ENCODE measurements at regions not wholly inside any gene's neighbourhood (a gene's known extent, or its start where the extent isn't known, plus 50 kb on each side); places are given as distances from the start of the nearest gene placed in this dataset.
A peak's percentile ranks its signal among the peaks of the same experiment; 100 is the strongest.
"Not testable (repeated sequence)": the region's sequence is repeated elsewhere in the genome, so short reads cannot be mapped to it uniquely, and the experiment has no call there.

DNA sequence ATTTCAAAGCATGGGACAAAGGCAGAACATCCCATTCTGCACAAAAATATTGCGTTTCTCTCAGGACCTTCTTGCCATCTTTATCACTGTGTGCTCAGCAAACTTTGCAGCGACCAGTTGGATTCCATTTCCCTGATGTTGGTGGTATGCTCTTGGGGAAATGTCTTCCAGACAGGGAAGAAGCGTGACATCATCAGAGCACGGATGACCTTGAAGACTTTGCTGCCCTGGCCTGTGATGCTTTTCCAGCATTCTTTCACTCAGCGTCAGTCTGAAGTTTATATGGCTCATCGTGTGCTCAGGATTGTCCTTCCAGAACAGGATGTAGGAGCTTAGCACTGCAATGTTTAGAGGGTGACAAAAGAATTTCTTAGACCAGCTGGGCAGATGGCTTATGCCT, 131.4 kb upstream of the F3 start:
- Histone ChIP-seq H3K27ac (ENCODE audit: low read depth, low read length) (no peak overlapping the region), H3K27me3 (ENCODE audit: control insufficient read depth, insufficient read depth, low read length) (no peaks in the 10 kb centered on the region), H3K36me3 (ENCODE audit: control insufficient read depth, insufficient read depth, low read length) (no peaks in the 10 kb centered on the region), H3K9me3 (ENCODE audit: control insufficient read depth, insufficient read depth, low read length) (no peaks in the 10 kb centered on the region), H3K9ac (ENCODE audit: low read depth, low read length) (no peak overlapping the region), H3K4me1 (ENCODE audit: control insufficient read depth, insufficient read depth, low read length) (peaks cover 18% of the 10 kb centered on the region), H3K4me3 (ENCODE audit: low read depth, low read length) (no peak overlapping the region)

DNA sequence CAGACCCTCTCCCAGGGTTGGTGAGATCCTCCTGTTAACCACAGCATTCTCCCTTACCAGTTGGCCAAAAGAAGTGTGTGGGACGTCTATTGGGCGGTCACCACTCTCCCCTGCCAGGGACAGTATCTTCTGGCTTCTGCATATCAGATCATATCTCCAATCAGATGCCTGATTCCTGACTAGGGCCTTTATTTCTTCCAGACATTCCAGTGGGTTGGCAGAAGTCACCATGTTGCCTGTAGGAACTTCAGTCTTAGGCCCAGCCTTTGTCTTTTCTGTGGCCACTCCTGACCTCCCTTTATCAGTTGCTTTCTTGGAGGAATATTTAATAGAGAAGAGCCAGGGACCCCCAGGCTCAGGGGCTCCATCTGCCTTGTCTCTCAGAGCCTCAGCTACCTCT, 130.4 kb upstream of the F3 start:
- Histone ChIP-seq H3K4me3 (ENCODE audit: low read depth, low read length) (no peak overlapping the region), H3K9me3 (ENCODE audit: control insufficient read depth, insufficient read depth, low read length) (no peaks in the 10 kb centered on the region), H3K27me3 (ENCODE audit: control insufficient read depth, insufficient read depth, low read length) (no peaks in the 10 kb centered on the region), H3K27ac (ENCODE audit: low read depth, low read length) (no peak overlapping the region), H3K36me3 (ENCODE audit: control insufficient read depth, insufficient read depth, low read length) (no peaks in the 10 kb centered on the region), H3K9ac (ENCODE audit: low read depth, low read length) (no peak overlapping the region), H3K4me1 (ENCODE audit: control insufficient read depth, insufficient read depth, low read length) (peaks cover 27% of the 10 kb centered on the region)

DNA sequence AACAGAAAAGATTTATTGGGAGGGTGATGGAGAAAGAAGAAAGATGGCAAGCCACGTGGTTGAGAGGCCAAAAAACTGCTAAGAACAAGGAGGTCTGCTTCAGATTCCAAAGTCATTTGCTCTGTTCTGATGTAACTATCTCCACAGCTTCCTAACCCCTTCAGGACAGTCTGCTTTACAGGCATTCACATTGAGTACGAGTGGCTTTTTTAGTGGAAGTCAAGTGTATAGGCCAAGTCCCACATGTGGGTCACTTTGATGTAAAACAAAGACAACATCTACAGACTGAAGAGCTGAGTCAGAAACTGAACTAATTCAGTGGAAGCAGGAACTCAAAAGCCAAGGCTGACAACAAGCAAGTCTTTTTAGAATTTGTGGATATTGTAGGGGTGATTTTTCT, 128.7 kb upstream of the F3 start:
- Histone ChIP-seq H3K27me3 (ENCODE audit: control insufficient read depth, insufficient read depth, low read length) (no peaks in the 10 kb centered on the region), H3K4me3 (ENCODE audit: low read depth, low read length) (no peak overlapping the region), H3K27ac (ENCODE audit: low read depth, low read length) (no peak overlapping the region), H3K4me1 (ENCODE audit: control insufficient read depth, insufficient read depth, low read length) (peaks cover 39% of the 10 kb centered on the region), H3K36me3 (ENCODE audit: control insufficient read depth, insufficient read depth, low read length) (no peaks in the 10 kb centered on the region), H3K9ac (ENCODE audit: low read depth, low read length) (no peak overlapping the region), H3K9me3 (ENCODE audit: control insufficient read depth, insufficient read depth, low read length) (no peaks in the 10 kb centered on the region)

GRCh38 chr1:94669198-94669597, 127.6 kb upstream of the F3 start:
- H3K36me3 ChIP-seq (ENCODE audit: control insufficient read depth, insufficient read depth, low read length), result 0 out of 2 replicates have a peak, but pooled peaks cover 3% of the 10 kb centered on the region
- peaks cover 10% of the 10 kb centered on the region for H3K9me3 ChIP-seq (ENCODE audit: control insufficient read depth, insufficient read depth, low read length)
- peaks cover 39% of the 10 kb centered on the region for H3K4me1 ChIP-seq (ENCODE audit: control insufficient read depth, insufficient read depth, low read length)
- H3K9ac ChIP-seq (ENCODE audit: low read depth, low read length), result no peak overlapping the region
- peak overlapping the region; percentile 46 for H3K27ac ChIP-seq (ENCODE audit: low read depth, low read length)
- H3K27me3 ChIP-seq (ENCODE audit: control insufficient read depth, insufficient read depth, low read length), result no peaks in the 10 kb centered on the region
- no peak overlapping the region for H3K4me3 ChIP-seq (ENCODE audit: low read depth, low read length)

DNA sequence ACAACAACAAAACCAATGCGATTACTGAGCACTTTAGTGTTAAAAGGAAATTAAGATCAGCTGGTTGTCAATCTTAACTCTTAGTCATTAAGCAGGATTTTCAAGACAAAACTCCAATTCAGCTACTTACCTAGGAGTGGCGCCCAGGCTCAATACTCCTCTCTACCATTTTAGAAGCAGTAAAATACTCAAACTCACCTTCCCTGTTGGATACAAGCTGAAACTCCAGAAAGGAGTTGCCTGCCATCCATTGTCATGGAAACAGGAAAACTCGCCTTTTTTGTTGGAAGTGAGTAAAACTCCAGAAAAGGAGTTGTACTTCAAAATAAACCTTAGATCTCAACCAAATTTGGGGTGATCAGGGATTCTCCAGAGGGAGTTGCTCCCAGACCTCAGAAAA, 127.0 kb upstream of the F3 start:
- Histone ChIP-seq H3K27me3 (ENCODE audit: control insufficient read depth, insufficient read depth, low read length) (no peaks in the 10 kb centered on the region), H3K4me3 (ENCODE audit: low read depth, low read length) (no peak overlapping the region), H3K36me3 (ENCODE audit: control insufficient read depth, insufficient read depth, low read length) (0 out of 2 replicates have a peak, but pooled peaks cover 3% of the 10 kb centered on the region), H3K9me3 (ENCODE audit: control insufficient read depth, insufficient read depth, low read length) (peaks cover 14% of the 10 kb centered on the region), H3K4me1 (ENCODE audit: control insufficient read depth, insufficient read depth, low read length) (peaks cover 39% of the 10 kb centered on the region), H3K9ac (ENCODE audit: low read depth, low read length) (no peak overlapping the region), H3K27ac (ENCODE audit: low read depth, low read length) (peak overlapping the region; percentile 46)

DNA sequence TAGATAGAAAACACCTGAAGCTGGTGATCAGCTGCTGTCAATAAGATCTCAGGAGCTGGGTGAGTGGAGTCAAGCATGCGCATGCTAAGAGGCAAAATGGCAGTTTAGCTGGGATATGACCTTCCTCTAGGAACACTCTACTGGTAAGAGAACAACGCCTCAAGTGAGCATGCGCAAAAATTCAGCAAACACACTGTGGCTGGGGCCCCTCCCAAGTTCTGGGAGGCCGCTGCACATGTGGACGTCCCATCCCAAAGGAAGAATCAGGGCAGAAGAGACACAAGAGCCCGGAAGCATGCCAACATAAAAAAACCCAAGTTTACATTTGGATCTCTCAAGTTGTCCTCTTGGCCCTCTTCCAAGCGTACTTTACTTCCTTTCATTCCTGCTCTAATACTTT, 126.3 kb upstream of the F3 start:
- no peaks in the 10 kb centered on the region for H3K27me3 ChIP-seq (ENCODE audit: control insufficient read depth, insufficient read depth, low read length)
- 0 out of 2 replicates have a peak, but pooled peaks cover 3% of the 10 kb centered on the region for H3K36me3 ChIP-seq (ENCODE audit: control insufficient read depth, insufficient read depth, low read length)
- peaks cover 42% of the 10 kb centered on the region for H3K4me1 ChIP-seq (ENCODE audit: control insufficient read depth, insufficient read depth, low read length)
- H3K4me3 ChIP-seq (ENCODE audit: low read depth, low read length), result no peak overlapping the region
- peaks cover 14% of the 10 kb centered on the region for H3K9me3 ChIP-seq (ENCODE audit: control insufficient read depth, insufficient read depth, low read length)
- peak overlapping the region; percentile 86 for H3K27ac ChIP-seq (ENCODE audit: low read depth, low read length)
- no peak overlapping the region for H3K9ac ChIP-seq (ENCODE audit: low read depth, low read length)

GRCh38 chr1:94666797-94667196, 125.2 kb upstream of the F3 start:
- no peaks in the 10 kb centered on the region for H3K27me3 ChIP-seq (ENCODE audit: control insufficient read depth, insufficient read depth, low read length)
- H3K27ac ChIP-seq (ENCODE audit: low read depth, low read length), result peak overlapping the region; percentile 86
- H3K36me3 ChIP-seq (ENCODE audit: control insufficient read depth, insufficient read depth, low read length), result 0 out of 2 replicates have a peak, but pooled peaks cover 3% of the 10 kb centered on the region
- no peak overlapping the region for H3K9ac ChIP-seq (ENCODE audit: low read depth, low read length)
- H3K4me1 ChIP-seq (ENCODE audit: control insufficient read depth, insufficient read depth, low read length), result peaks cover 52% of the 10 kb centered on the region
- peaks cover 14% of the 10 kb centered on the region for H3K9me3 ChIP-seq (ENCODE audit: control insufficient read depth, insufficient read depth, low read length)
- H3K4me3 ChIP-seq (ENCODE audit: low read depth, low read length), result no peak overlapping the region

DNA sequence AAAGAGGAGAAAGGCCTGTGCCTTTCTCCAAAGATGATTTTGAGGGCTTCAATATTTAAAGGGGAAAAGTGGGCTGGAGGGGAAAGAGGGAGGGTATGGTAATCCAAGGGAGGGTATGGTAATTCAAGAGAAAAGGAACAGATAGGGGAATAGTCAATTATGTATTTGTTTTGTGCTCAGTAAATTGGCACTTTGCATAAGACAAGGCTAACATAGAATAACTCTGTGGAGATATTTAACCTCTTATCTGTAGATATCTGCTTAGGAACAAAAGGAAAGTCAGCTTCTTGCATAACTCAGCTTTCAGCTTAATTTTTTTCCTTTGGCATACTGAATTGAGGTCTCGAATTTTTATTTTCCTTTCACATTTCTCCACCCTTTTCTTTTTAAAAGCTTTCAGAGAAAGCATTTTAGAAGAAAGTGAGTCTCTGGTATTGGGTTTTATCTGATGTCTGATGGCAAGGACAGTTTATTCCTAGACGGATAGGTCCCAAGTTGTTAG, 119.9 kb upstream of the F3 start:
- Histone ChIP-seq H3K36me3 (ENCODE audit: control insufficient read depth, insufficient read depth, low read length) (0 out of 2 replicates have a peak, but pooled peaks cover 3% of the 10 kb centered on the region), H3K4me1 (ENCODE audit: control insufficient read depth, insufficient read depth, low read length) (peaks cover 56% of the 10 kb centered on the region), H3K9ac (ENCODE audit: low read depth, low read length) (peak overlapping the region; percentile 46; the same call in 1 of the 2 replicates), H3K27ac (ENCODE audit: low read depth, low read length) (peak overlapping the region; percentile 96), H3K4me3 (ENCODE audit: low read depth, low read length) (peak overlapping the region; percentile 18; the same call in 1 of the 2 replicates), H3K9me3 (ENCODE audit: control insufficient read depth, insufficient read depth, low read length) (peaks cover 14% of the 10 kb centered on the region), H3K27me3 (ENCODE audit: control insufficient read depth, insufficient read depth, low read length) (no peaks in the 10 kb centered on the region)

DNA sequence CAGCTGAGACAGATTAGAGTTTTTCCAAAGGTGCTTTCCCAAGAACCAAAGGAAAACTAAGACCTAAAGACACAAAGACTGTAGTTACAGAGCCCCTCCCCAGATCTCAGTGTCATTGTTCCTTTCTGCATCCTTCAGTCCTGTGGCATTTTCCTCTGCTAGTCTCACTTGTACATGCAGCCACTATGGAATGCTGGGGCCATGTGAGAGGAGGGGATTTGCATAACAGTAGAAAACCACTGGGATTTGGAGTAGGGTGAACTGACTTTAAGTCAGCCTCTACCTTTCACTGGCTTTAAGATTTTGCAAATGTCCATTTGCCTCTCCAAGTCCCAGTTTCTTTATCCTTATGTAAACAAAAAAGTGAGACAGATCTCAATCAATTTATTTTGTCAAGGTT, 119.4 kb upstream of the F3 start:
- peaks cover 51% of the 10 kb centered on the region for H3K4me1 ChIP-seq (ENCODE audit: control insufficient read depth, insufficient read depth, low read length)
- H3K27ac ChIP-seq (ENCODE audit: low read depth, low read length), result peak overlapping the region; percentile 96
- H3K27me3 ChIP-seq (ENCODE audit: control insufficient read depth, insufficient read depth, low read length), result no peaks in the 10 kb centered on the region
- peak overlapping the region; percentile 18; the same call in 1 of the 2 replicates for H3K4me3 ChIP-seq (ENCODE audit: low read depth, low read length)
- 0 out of 2 replicates have a peak, but pooled peaks cover 3% of the 10 kb centered on the region for H3K36me3 ChIP-seq (ENCODE audit: control insufficient read depth, insufficient read depth, low read length)
- H3K9ac ChIP-seq (ENCODE audit: low read depth, low read length), result peak overlapping the region; percentile 46
- H3K9me3 ChIP-seq (ENCODE audit: control insufficient read depth, insufficient read depth, low read length), result peaks cover 14% of the 10 kb centered on the region

GRCh38 chr1:94660258-94660657, 118.7 kb upstream of the F3 start:
- Histone ChIP-seq H3K27ac (ENCODE audit: low read depth, low read length) (peak overlapping the region; percentile 96), H3K9ac (ENCODE audit: low read depth, low read length) (peak overlapping the region; percentile 46)

DNA sequence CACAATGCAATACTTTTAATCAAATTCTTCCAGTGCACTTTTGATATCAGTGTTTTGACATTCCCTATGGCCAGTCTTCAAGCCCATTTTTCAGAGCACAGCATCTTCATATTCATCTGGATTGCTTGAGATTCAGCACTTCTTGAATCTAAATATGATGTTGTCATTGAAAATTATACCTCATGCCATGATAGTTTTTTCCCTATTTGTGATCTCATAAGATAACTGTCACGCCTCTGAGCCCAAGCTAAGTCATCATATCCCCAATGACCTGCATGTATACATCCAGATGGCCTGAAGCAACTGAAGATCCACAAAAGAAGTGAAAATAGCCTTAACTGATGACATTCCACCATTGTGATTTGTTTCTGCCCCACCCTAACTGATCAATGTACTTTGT, 117.6 kb upstream of the F3 start:
- not testable (repeated sequence) for H3K9me3 ChIP-seq (ENCODE audit: control insufficient read depth, insufficient read depth, low read length); H3K4me3 ChIP-seq (ENCODE audit: low read depth, low read length); H3K27ac ChIP-seq (ENCODE audit: low read depth, low read length); H3K36me3 ChIP-seq (ENCODE audit: control insufficient read depth, insufficient read depth, low read length); H3K9ac ChIP-seq (ENCODE audit: low read depth, low read length); H3K27me3 ChIP-seq (ENCODE audit: control insufficient read depth, insufficient read depth, low read length)
- peaks cover 47% of the 10 kb centered on the region for H3K4me1 ChIP-seq (ENCODE audit: control insufficient read depth, insufficient read depth, low read length)

More at GRCh38 chr1:94660258-94660657, 118.7 kb upstream of the F3 start:
- 0 out of 2 replicates have a peak, but pooled peaks cover 3% of the 10 kb centered on the region for H3K36me3 ChIP-seq (ENCODE audit: control insufficient read depth, insufficient read depth, low read length)
- H3K27me3 ChIP-seq (ENCODE audit: control insufficient read depth, insufficient read depth, low read length), result no peaks in the 10 kb centered on the region
- H3K9me3 ChIP-seq (ENCODE audit: control insufficient read depth, insufficient read depth, low read length), result peaks cover 14% of the 10 kb centered on the region
- H3K4me1 ChIP-seq (ENCODE audit: control insufficient read depth, insufficient read depth, low read length), result peaks cover 47% of the 10 kb centered on the region
- no peak overlapping the region for H3K4me3 ChIP-seq (ENCODE audit: low read depth, low read length)

Measured in HUES48 (cell line).